ENCODE measurements at regions not wholly inside any gene's neighbourhood (a gene's known extent, or its start where the extent isn't known, plus 50 kb on each side); places are given as distances from the start of the nearest gene placed in this dataset.

DNA sequence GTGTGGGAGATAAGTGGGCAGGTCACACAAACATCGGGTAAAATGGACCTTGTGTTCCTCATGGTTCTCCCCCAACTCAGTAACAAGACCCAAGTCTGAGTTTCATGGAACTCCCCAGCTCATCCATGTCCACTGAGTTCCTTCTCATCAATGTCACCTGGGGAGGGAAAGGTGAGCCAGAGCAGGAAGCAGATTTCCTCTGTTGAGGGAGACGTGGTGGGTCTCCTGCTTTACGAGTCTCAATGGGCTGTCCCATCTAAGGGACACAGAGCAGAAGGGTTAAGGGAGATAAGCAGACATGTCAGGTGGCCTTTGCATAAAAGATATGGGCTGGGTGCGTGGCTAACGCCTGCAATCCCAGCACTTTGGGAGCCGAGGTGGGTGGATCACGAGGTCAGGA lies 56.5 kb upstream of the SORCS3 start:
- DNase-seq (ENCODE audit: low read depth) = no peak
- H3K4me3 ChIP-seq (ENCODE audit: low read length) = no peak overlapping the region
- TF ChIP-seq, protein P1, sequence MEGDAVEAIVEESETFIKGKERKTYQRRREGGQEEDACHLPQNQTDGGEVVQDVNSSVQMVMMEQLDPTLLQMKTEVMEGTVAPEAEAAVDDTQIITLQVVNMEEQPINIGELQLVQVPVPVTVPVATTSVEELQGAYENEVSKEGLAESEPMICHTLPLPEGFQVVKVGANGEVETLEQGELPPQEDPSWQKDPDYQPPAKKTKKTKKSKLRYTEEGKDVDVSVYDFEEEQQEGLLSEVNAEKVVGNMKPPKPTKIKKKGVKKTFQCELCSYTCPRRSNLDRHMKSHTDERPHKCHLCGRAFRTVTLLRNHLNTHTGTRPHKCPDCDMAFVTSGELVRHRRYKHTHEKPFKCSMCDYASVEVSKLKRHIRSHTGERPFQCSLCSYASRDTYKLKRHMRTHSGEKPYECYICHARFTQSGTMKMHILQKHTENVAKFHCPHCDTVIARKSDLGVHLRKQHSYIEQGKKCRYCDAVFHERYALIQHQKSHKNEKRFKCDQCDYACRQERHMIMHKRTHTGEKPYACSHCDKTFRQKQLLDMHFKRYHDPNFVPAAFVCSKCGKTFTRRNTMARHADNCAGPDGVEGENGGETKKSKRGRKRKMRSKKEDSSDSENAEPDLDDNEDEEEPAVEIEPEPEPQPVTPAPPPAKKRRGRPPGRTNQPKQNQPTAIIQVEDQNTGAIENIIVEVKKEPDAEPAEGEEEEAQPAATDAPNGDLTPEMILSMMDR (IDR thresholded peaks at IDR 0.05; ENCODE audit: insufficient read depth, low read depth, low read length, missing control alignments) = no peak

DNA sequence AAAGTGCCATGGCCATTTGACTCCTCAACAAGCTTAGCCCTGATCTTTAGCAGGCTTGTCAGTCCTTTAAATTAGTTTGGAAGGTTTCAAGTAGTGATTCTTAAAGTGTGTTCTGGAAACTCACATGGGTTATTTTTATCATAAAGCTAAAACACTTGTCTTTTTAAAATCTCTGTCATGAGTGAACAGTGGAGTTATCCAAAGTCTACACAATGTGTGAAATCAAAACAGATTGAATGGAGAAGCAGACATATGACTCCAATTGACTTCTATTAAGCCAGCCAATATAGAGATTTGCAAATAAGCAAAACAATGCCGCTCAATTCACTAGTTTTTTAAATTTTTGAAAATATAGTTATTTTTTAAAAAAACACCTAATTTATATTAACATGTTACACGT lies 53.3 kb upstream of the SORCS3 start:
- TF ChIP-seq, protein P1 (IDR thresholded peaks at IDR 0.05; ENCODE audit: insufficient read depth, low read depth, low read length, missing control alignments) = no peak
- no peak overlapping the region for H3K4me3 ChIP-seq (ENCODE audit: low read length)

DNA sequence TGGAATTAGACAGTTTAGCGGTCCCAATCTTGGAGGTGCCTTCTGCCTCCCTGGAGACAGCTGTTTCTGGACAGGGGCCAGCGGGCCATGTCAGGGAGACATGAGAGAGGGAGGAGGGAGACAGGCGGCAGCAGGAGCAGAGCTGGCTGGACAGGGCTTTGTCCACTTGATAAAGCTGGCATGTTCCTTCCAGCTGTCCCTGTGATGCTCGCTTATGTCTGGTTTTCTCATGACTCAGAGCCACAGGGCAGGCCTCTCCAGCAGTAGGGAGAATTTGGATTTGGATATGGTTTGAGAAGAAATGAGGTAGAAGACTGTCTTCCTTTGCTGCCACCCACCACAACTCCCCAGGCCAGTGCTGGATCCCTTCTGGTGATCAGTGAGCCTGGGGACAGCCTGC lies 51.7 kb upstream of the SORCS3 start:
- TF ChIP-seq, protein P1 (IDR thresholded peaks at IDR 0.05; ENCODE audit: insufficient read depth, low read depth, low read length, missing control alignments) = no peak
- DNase-seq (ENCODE audit: low read depth) = peak; percentile 20
- no peak overlapping the region for H3K4me3 ChIP-seq (ENCODE audit: low read length)

More for the DNA sequence above, 53.3 kb upstream of the SORCS3 start:
- no peak for DNase-seq (ENCODE audit: low read depth)

DNA sequence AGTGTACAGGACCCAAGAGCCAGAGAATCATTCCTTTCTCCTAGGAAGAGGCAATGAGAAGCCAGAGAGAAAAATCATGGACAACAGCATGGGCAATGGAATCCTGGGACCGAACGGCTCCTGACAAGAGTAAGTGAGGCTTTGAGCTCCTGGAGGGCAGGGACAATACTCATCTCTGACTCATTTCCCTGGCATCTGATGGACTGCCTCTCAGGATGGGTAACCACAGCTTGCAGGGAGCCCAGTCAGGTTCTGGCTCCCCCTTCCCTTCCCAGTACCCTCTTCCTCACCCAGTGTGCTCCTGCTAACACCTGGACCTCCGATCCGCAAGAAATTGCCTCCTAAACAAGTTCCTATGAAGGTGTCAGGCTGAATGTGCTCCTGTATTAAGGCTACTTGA lies 51.2 kb upstream of the SORCS3 start:
- peak; percentile 86 for DNase-seq (ENCODE audit: low read depth)
- TF ChIP-seq, protein P1 (IDR thresholded peaks at IDR 0.05; ENCODE audit: insufficient read depth, low read depth, low read length, missing control alignments) = no peak
- H3K4me3 ChIP-seq (ENCODE audit: low read length) = no peak overlapping the region
